ENCODE measurements at regions not wholly inside any gene's neighbourhood (a gene's known extent, or its start where the extent isn't known, plus 50 kb on each side); places are given as distances from the start of the nearest gene placed in this dataset.

- TF ChIP-seq CTCF (IDR thresholded peaks at IDR 0.05) (no peak), REST (IDR thresholded peaks at IDR 0.05; ENCODE audit: insufficient read depth in 1 of 2, low read depth in 2 of 2, low read length in 1 of 2) (no peak), POLR2AphosphoS5 (IDR thresholded peaks at IDR 0.05; ENCODE audit: low read depth, low read length) (no peak), TCF7L2 (IDR thresholded peaks at IDR 0.05; ENCODE audit: low read depth, low read length) (no peak)
These were observed 62.0 kb upstream of the PRR5 start for GRCh38 chr22:44639891-44640617.
